Activated CD8-positive, alpha-beta memory T cell treated with anti-CD3 and anti-CD28 coated beads, Interleukin-2, amount 50 U/mL, for 24 hours (primary cell): ENCODE measurements at regions not wholly inside any gene's neighbourhood (a gene's known extent, or its start where the extent isn't known, plus 50 kb on each side); places are given as distances from the start of the nearest gene placed in this dataset.
"Not testable (repeated sequence)": the region's sequence is repeated elsewhere in the genome, so short reads cannot be mapped to it uniquely, and the experiment has no call there.

Experiments
- DNase-seq: peaks from one replicate; pipeline ENCODE4 v3.0.0-alpha.2; 2020; ENCODE audit errors: extremely low read depth

DNA sequence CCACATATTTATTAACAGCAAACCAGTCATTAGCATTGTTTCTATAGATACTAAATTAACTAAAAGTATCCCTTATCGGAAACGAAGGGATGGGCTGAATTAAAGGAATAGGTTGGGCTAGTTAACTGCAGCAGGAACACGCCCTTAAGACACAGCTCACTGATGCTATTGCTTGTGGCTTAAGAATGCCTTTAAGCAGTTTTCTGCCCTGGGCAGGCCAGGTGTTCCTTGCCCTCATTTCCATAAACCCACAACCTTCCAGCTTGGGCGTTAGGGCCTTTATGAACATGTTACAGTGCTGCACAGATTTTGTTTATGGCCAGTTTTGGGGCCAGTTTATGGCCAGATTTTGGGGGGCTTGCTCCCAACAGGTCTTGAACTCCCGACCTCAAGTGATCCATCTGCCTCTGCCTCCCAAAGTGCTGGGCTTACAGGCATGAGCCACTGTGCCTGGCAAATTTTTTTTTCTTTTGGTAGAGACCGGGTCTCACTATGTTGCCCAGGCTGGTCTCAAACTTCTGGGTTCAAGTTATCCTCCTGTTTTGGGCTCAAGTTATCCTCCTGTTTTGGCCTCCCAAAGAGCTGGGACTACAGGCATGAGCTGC is 90.1 kb upstream of the GRIN2A start:
- DNase-seq = not testable (repeated sequence)

DNA sequence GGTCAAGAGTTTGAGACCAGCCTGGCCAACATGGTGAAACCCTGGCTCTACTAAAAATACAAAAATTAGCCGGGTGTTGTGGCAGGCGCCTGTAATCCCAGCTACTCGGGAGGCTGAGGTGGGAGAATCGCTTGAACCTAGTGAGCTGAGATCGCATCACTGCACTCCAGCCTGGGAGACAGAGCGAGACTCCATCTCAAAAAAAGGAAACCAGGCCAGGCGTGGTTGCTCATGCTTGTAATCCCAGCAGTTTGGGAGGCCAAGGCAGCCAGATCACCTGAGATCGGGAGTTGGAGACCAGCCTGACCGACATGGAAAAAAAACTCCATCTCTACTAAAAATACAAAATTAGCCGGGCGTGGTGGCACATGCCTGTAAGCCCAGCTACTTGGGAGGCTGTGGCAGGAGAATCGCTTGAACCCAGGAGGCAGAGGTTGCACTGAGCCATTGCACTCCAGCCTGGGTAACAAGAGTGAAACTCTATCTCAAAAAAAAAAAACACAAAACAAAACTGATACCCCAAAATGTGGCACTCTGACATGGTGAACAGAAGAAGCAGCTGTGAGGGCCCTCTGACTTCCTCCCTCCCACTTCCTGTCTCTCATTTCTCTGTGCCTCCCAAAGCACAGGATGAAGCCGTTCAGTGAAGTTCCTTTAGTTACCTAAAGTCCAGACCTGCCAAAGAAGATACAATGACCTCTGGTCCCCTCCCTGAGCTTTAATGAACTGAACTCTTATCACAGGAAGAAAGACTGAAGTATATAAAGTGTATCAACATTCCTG is 93.2 kb upstream of the GRIN2A start:
- not testable (repeated sequence) for DNase-seq

DNA sequence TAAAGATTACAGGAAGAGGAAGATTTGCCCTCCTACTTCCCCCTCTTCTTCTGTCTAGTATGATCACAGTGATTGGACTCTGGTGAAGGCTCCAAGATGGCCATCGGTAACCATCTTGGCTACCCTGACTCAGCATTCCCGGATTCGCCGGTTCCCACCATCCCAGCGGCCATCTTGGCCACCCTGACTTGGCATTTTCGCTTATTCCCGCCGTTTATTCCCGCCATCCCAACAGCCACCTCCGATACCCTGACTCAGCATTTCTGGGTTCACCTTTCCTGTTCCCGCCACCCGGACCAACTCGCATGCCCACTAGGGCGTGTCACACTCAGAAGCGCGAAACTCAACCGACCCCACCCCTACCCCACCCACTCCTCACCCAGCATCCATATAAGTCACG is 95.4 kb upstream of the GRIN2A start:
- no peak for DNase-seq

DNA sequence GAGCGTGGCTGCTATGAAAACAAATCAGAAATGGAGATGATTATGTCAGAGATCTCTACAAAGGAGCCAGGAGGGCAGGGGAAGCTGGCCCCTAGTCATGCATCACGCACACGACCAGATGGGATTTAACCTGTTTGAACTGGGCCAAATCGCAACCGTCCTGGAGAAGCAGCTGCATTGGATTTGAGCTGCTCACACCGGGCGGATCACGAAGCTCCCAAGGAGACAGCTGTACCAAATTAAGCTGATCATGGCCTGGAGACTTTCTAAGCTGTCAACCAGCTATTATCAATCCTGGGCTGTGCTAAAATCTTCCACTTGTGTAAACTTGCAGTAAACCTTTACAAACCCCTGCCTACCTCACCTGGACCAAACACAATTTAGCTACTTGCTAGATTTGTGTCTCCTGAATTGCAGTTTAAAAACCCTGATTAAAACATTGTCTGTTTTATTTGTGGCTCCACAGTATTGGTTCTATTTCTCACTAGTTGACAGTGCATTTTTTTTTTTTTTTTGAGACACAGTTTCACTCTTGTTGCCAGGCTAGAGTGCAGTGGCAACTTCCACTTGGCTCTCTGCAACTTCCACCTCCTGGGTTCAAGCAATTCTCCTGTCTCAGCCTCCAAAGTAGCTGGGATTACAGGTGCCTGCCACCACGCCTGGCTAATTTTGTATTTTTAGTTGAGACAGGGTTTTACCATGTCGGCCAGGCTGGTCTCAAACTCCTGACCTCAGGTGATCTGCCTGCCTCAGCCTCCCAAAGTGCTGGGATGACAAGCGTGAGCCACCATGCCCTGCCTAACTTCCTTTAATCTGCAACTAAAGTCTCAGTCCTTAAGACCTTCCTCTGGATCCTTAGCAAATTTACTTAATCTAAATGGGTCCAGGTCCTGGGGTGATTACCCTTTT is 98.3 kb upstream of the GRIN2A start:
- DNase-seq = no peak

DNA sequence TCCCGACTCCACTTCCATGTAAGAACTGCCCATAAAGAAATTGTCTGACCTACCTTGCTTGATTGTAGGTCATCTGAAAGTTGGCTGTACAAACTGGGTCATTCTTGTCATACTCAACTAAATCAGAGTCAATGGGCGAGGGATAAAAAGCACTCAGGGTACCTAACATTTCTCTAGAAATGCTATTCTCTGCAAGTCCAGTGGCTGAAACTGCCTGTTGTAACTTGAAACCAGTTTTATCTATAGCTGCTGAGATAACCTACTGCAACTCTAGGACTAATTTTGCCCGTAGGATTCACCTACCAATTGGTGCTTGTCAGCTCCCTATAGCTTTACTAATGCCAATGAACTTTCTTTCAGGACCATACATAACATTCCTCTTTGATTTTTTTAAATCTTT is 100.1 kb upstream of the GRIN2A start:
- DNase-seq = no peak

DNA sequence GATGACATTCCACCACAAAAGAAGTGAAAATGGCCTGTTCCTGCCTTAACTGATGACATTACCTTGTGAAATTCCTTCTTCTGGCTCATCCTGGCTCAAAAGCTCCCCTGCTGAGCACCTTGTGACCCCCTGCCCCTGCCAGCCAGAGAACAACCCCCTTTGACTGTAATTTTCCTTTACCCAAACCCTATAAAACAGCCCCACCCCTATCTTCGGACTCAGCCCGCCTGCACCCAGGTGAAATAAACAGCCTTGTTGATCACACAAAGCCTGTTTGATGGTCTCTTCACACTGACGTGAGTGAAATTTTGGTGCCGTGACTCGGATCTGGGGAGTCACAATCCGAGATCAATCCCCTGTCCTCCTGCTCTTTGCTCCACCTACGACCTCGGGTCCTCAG is 101.0 kb upstream of the GRIN2A start:
- not testable (repeated sequence) for DNase-seq

DNA sequence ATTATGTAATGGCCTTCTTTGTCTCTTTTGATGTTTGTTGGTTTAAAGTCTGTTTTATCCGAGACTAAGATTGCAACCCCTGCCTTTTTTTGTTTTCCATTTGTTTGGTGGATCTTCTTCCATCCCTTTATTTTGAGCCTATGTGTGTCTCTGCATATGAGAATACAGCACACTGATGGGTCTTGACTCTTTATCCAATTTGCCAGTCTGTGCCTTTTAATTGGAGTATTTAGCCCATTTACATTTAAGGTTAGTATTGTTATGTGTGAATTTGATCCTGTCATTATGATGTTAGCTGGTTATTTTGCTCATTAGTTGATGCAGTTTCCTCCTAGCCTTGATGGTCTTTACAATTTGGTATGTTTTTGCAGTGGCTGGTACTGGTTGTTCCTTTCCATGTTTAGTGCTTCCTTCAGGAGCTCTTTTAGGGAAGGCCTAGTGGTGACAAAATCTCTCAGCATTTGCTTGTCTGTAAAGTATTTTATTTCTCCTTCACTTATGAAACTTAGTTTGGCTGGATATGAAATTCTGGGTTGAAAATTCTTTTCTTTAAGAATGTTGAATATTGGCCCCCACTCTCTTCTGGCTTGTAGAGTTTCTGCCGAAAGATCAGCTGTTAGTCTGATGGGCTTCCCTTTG is 95.3 kb upstream of the ATF7IP2 start:
- not testable (repeated sequence) for DNase-seq

DNA sequence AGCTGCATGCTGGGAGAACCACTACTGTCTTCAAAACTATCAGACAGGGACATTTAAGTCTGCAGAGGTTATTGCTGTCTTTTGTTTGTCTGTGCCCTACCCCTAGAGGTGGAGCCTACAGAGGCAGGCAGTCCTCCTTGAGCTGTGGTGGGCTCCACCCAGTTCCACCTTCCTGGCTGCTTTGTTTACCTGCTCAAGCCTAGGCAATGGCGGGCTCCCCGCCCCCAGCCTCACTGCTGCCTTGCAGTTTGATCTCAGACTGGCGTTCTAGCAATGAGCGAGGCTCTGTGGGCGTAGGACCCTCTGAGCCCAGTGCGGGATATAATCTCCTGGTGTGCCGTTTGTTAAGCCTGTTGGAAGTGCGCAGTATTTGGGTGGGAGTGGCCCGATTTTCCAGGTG is 93.7 kb upstream of the ATF7IP2 start:
- DNase-seq = not testable (repeated sequence)

DNA sequence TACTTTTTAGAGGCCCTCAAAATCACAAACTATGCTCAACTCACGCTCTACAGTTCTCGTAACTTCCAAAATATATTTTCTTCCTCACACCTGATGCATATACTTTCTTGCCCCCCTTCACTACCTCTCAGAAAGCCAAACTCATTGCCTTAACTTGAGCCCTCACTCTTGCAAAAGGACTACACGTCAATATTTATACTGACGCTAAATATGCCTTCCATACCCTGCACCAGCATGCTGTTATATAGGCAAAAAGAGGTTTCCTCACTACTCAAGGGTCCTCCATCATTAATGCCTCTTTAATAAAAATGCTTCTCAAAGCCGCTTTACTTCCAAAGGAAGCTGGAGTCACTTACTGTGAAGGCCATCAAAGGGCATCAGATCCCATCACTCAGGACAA is 92.9 kb upstream of the ATF7IP2 start:
- not testable (repeated sequence) for DNase-seq

DNA sequence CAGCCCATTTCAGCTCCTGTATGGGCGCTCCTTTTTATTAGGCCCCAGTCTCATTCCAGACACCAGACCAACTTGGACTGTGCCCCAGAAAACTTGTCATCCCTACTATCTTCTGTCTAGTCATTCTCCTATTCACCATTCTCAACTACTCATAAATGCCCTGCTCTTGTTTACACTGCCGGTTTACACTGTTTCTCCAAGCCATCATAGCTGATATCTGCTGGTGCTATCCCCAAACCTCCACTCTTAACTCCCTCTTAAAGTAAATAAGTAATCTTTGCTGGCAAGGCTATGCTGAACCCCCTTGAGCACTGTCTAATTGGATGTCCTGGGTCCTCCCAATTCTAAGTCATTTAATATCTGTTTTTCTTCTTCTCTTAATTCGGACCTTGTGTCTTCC is 91.7 kb upstream of the ATF7IP2 start:
- not testable (repeated sequence) for DNase-seq

DNA sequence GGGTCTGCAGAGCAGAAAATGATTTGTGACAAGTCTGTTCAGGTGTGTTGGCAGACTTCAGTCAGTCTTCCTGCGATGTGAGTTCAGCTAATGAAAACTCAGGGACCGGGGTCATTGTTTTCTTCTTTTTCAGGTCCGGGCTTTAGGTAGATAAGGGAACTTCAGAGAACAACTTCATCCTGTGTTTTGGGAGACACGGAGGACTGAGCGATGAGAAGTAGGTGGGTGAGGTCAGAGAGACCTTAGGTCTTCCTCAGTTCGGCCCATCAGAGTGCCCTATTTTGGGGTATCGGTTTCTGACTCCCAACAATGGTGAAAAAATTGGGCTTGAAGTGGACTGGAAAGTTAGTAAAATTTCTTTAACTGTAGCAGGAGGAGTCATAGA is 88.9 kb upstream of the ATF7IP2 start:
- DNase-seq = no peak

DNA sequence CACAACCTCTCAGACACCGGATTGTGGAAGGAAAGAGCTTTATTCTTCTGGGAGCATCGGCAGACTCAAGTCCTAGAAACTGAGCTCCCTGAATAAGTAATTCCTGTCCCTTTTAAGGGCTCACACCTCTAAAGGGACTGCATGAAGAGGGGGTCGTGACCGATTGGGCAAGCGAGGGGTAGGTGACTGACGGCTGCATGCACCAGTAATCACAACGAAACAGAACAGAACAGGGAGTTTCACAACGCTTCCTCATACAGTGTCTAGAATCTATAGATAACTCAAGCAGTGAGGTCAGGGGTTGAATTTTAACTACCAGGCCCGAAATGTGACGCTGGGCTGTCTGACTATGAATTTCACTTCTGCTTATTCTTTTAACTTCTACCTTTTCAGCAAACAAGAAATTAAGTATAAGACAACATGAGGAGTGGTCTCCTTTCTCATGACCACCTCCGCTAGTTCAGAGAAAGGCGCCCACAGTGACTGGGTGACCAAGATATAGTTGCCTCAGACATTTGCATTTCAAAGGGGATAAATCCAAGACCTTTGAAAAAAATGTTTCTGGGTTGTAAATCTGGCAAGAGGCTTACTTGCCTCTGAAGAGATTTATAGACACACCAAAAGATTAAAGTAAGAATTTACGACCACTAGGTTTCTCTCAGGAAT is 88.4 kb upstream of the ATF7IP2 start:
- DNase-seq = no peak

DNA sequence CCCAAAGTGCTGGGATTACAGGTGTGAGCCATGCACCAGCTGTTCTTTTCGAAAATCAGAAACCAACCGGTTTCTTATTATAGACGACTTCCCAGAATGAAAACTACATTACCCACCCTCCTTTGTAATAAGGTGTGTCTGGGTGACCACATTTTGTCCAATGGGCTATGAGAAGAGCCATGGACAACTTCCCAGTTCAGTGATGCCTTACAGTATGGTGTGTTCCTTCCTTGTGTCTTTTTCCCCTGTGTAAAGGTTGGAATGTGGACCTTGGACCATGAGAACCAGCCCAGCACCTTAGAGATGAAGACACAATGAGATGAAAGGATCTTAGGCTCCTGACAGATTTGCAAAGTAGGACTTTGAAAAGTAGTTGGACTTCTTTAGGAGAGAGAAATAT is 85.0 kb upstream of the ATF7IP2 start:
- no peak for DNase-seq

DNA sequence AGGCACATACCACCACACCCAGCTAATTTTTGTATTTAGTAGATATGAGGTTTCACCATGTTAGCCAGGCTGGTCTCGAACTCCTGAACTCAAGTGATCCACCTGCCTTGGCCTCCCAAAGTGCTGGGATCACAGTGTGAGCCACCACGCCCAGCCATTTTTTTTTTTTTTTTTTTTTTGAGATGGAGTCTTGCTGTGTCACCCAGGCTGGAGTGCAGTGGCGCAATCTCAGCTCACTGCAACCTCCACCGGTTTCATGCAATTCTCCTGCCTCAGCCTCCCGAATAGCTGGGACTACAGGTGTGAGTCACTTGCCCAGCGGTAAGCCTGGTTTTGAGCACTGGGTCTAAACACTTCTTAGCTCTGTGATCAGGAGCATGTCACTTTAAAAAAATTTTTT is 84.3 kb upstream of the ATF7IP2 start:
- DNase-seq = not testable (repeated sequence)

DNA sequence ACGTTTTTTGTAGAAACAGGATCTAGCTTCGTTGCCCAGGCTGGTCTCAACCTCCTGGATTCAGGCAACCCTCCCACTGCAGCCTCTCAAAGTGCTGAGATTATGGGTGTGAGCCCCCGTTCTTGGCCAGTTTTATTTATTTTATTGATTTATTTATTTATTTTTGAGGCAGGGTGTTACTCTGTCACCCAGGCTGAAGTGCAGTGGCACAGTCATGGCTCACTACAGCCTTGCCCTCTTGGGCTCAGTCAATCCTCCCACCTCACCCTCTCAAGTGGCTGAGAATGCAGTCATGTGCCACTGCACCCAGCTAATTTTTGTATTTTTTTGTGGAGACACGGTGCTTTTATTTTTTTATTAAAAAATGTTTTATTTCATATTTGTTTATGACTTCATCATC is 79.9 kb upstream of the ATF7IP2 start:
- no peak for DNase-seq

DNA sequence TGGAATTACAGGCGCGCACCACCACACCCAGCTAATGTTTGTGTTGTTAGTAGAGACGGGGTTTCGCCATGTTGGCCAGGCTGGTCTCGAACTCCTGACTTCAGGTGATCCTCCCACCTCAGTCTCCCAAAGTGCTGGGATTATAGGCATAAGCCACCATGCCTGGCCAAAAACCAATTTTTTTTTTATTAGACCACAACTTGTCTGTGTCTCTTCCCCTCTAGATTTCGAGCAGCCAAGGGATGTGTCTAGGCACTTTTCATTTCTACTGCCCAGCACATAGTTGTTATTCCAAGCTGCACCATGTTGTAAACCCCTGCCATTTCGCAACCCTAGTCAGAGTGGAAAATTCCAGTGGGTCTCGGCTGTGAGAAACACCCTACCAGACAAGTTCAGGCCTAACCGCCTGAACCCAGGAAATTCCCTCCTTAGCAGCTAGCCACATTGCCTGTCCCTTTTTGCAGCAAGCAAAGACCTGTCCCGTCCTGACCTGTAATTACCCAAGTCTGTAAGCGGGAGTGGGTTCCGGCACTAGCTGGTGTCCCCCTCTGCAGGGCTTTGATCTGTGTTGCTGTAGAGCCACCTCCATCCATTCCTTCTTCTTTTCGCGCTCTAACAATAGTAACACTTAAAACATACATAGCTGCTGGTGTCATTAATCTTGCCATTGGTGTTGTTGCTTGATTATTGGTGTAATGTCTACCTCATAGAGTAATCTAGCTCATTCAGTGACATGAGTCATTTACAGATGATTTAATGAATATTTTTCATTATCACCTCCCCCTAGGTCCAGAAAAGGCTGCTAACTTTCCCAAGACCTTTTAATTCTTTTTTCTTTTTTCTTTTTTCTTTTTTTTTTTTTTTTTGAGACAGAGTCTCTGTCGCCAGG is 77.3 kb upstream of the ATF7IP2 start:
- DNase-seq = no peak

DNA sequence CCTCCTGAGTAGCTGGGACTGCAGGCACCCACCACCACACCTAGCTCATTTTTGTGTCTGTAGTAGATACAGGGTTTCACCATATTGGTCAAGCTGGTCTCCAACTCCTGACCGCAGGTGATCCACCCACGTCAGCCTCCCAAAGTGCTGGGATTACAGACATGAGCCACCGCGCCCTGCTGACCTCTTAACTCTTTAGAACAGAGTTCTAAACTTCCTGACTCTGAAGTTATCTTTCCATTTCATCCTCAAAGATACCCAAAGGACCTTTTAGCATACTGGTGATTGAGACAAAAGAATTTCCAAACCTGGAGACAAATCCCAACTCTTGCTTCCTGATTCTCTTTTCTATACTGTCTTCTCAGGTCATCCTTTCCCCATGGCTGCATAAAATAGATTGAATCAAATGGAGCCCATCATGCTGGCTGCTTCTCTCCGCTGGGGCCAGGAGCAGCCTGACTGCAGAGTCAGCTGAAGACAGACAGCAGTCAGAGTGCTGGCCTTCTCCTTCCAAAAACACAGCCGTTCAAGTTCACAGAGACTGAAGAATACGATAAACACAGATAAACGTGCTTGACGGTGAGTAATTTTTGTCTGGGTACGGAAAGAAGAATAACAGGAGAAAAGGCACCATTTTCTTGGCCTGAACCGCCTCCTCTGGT is 76.5 kb upstream of the ATF7IP2 start:
- no peak for DNase-seq

DNA sequence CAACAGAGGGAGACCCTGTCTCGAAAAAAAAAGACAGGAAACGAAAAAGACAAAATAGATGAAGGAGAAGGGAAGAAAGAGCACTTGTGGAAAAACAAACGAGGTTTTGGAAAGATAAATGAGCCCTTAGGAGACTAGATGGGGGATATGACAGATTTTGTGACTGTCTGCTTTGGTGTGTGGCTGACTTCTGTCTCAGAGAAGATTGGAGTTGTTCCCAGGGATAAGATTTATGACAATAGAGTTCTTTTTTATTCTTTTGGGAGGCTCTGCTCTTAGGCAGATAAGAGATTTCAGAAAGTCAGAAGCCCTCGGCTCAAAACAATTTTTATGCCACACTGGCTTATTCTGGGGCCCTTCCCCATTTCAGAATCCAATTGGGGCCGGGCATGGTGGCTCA is 73.9 kb upstream of the ATF7IP2 start:
- no peak for DNase-seq

DNA sequence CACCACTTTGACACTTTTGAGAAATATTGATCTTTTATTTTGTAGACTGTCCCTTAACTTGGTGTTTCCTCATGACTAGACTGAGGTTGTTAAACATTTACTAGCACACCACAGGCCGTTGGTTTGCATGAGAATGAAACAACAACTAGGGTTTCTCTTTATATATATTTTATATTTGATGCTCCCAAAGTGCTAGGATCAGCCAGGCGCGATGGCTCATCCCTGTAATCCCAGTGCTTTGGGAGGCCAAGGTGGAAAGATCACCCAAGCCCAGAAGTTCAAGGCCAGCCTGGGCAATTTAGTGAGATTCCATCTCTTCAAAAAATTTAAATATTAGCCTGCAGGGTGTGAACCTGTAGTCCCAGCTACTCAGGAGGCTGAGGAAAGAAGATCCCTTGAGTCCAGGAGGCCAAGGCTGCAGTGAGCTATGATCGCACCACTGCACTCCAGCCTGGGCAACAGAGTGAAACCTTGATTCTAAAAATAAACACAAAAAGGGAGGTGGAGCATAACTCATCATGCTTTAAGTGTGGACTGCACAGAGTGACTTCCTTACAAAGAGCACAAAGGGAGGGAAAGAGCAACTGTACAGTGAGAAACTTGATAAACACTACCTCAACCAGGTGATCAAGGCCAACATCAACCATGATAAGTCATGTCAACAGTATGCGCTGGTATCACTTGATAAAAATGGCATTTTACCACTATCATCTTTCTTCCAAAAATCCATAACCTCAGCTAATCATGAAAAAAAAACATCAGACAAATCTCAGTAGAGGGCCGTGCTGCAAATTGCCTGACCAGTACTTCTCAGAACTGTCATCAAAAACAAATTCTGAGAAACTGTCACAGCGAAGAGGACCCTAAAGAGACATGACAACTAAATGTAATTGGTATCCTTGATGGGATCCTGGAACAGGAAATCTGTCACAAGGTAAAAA is 72.8 kb upstream of the ATF7IP2 start:
- DNase-seq = no peak
